Endothelial cell of umbilical vein (primary cell): ENCODE measurements at regions not wholly inside any gene's neighbourhood (a gene's known extent, or its start where the extent isn't known, plus 50 kb on each side); places are given as distances from the start of the nearest gene placed in this dataset.

Source experiments
- BruUV-seq: library from RNA; stranded (reverse); fragments of 400-500 nt; replicated peaks from 2 replicates; lab custom pipeline; 2021; lab: Mats Ljungman, UMichigan
- CTCF ChIA-PET: fragments of 300-600, 350-600 bp; sonication (Branson Sonifier 250); formaldehyde crosslinking; loops from one replicate; lab custom pipeline; 2021; ENCODE audit warnings: antibody characterized with exemption, inconsistent platforms; lab: Charles Lee
- POLR2A ChIA-PET: fragments of 300-600, 350-600 bp; sonication (Branson Sonifier 250); formaldehyde crosslinking; loops from one replicate; lab custom pipeline; 2021; ENCODE audit warnings: antibody characterized with exemption, inconsistent platforms; lab: Charles Lee
- DNase-seq: peaks from one replicate; pipeline ENCODE4 v3.0.0-alpha.2; 2011; ENCODE audit warnings: low read depth, low spot score
- FAIRE-seq: peaks from 2 replicates; lab custom pipeline; 2011; peaks lifted over from hg19 to GRCh38; lab: Jason Lieb, UNC
- H2AFZ ChIP-seq: 2 replicates; pipeline ENCODE4 v1.6.0; 2012; ENCODE audit warnings: low read depth, low read length, control low read depth, inconsistent platforms
- H3K27ac ChIP-seq: 2 replicates; pipeline ENCODE4 v1.5.1; 2011; ENCODE audit warnings: low read depth, mild to moderate bottlenecking, control low read depth, low read length, moderate library complexity; ENCODE audit not compliant: insufficient read depth
- H3K27me3 ChIP-seq, 2 experiments: 2 replicates each; pipeline versions ENCODE4 v1.6.0 to v1.6.1; 2011; ENCODE audit warnings: low read length in 2 of 2, mixed read lengths in 1 of 2; ENCODE audit not compliant: control insufficient read depth in 2 of 2, insufficient read depth in 2 of 2
- H3K36me3 ChIP-seq, 2 experiments: 2 replicates in 1 of 2; 3 replicates in 1 of 2; pipeline ENCODE4 v1.5.1; 2011; ENCODE audit warnings: low read length in 2 of 2, mild to moderate bottlenecking in 1 of 2, moderate library complexity in 1 of 2; ENCODE audit not compliant: control insufficient read depth in 2 of 2, insufficient read depth in 2 of 2; ENCODE audit errors: extremely low read depth in 1 of 2
- H3K4me1 ChIP-seq: 3 replicates; pipeline ENCODE4 v1.5.1; 2011; ENCODE audit warnings: mild to moderate bottlenecking, low read length; ENCODE audit not compliant: control insufficient read depth, insufficient read depth; ENCODE audit errors: extremely low read depth
- H3K4me2 ChIP-seq: 2 replicates; pipeline ENCODE4 v1.6.1; 2011; ENCODE audit warnings: low read length, control low read depth, mixed read lengths; ENCODE audit not compliant: insufficient read depth
- H3K4me3 ChIP-seq, 3 experiments: fragments of 200-600 bp in 1 of 3; sonication (generic), shearing (Covaris generic) in 1 of 3; replicated peaks in 1 of 3; 2 replicates each; pipeline ENCODE4 v1.5.1; 2011 to 2016; ENCODE audit warnings: control low read depth in 3 of 3, low read length in 3 of 3, mild to moderate bottlenecking in 2 of 3, inconsistent platforms in 1 of 3, low read depth in 1 of 3, moderate library complexity in 1 of 3; ENCODE audit not compliant: insufficient read depth in 1 of 3
- H3K79me2 ChIP-seq: 2 replicates; pipeline ENCODE4 v1.6.0; 2012; ENCODE audit warnings: low read length, inconsistent platforms; ENCODE audit not compliant: control insufficient read depth, insufficient read depth
- H3K9ac ChIP-seq: replicated peaks from 2 replicates; pipeline ENCODE3; 2011; ENCODE audit warnings: low read length, control low read depth; ENCODE audit not compliant: insufficient read depth; ENCODE audit errors: extremely low read depth
- H3K9me1 ChIP-seq: replicated peaks from 3 replicates; pipeline ENCODE4 v1.6.0; 2011; ENCODE audit warnings: mild to moderate bottlenecking, low read length; ENCODE audit not compliant: control insufficient read depth, insufficient read depth; ENCODE audit errors: extremely low read depth
- H3K9me3 ChIP-seq: replicated peaks from 2 replicates; pipeline ENCODE4 v1.5.1; 2012; ENCODE audit warnings: low read length, inconsistent platforms; ENCODE audit not compliant: control insufficient read depth, insufficient read depth
- H4K20me1 ChIP-seq: replicated peaks from 2 replicates; pipeline ENCODE3; 2011; ENCODE audit warnings: mild to moderate bottlenecking, low read length; ENCODE audit not compliant: control insufficient read depth, insufficient read depth; ENCODE audit errors: extremely low read depth
- CTCF ChIP-seq, 2 donors: IDR thresholded peaks; 1 replicate in 1 of 2; 2 replicates in 1 of 2; pipeline ENCODE4 v1.5.1; 2011; ENCODE audit warnings: low read length in 2 of 2, mild to moderate bottlenecking in 2 of 2, moderate library complexity in 2 of 2, control low read depth in 1 of 2, inconsistent platforms in 1 of 2, low read depth in 1 of 2; ENCODE audit not compliant: insufficient read depth in 1 of 2; ENCODE audit errors: extremely low read depth in 1 of 2
- EZH2 ChIP-seq: IDR thresholded peaks from 2 replicates; pipeline ENCODE4 v1.6.1; 2012; ENCODE audit warnings: borderline replicate concordance, low read depth, mild to moderate bottlenecking, moderate library complexity, low read length, inconsistent platforms; ENCODE audit not compliant: severe bottlenecking
- FOS ChIP-seq: IDR thresholded peaks from 2 replicates; pipeline ENCODE4 v1.6.1; 2011; ENCODE audit warnings: mild to moderate bottlenecking, low read length, moderate library complexity, borderline replicate concordance; ENCODE audit not compliant: insufficient read depth
- GATA2 ChIP-seq: IDR thresholded peaks from 2 replicates; pipeline ENCODE4 v1.7.0; 2011; ENCODE audit warnings: low read depth, mild to moderate bottlenecking, moderate library complexity, mixed read lengths, low read length; ENCODE audit not compliant: insufficient read length, insufficient read depth
- JUN ChIP-seq: IDR thresholded peaks from 2 replicates; pipeline ENCODE4 v1.6.1; 2011; ENCODE audit warnings: borderline replicate concordance, low read depth; ENCODE audit not compliant: insufficient read length, insufficient read depth
- MYC ChIP-seq: IDR thresholded peaks from one replicate; pipeline ENCODE4 v1.6.1; 2011; ENCODE audit warnings: mild to moderate bottlenecking, low read depth, low read length
- POLR2A ChIP-seq: IDR thresholded peaks from 2 replicates; pipeline ENCODE4 v1.6.1; 2012; ENCODE audit warnings: low read depth, mild to moderate bottlenecking, control low read depth, low read length
- POLR2AphosphoS5 ChIP-seq: IDR thresholded peaks from 2 replicates; pipeline ENCODE4 v1.6.1; 2012; ENCODE audit warnings: low read depth, mild to moderate bottlenecking, control low read depth, low read length, moderate library complexity; ENCODE audit not compliant: insufficient read depth
- dilution Hi-C: fragments of 300-500 bp; cut with MboI; formaldehyde crosslinking; loops from one replicate; pipeline ENCODE4 v1.15.0; 2019; ENCODE audit warnings: low sequenced_read_pairs; ENCODE audit not compliant: extremely low pct_ligation_motif_present
- intact Hi-C: fragments of 100-400 bp; cut with micrococcal nuclease; formaldehyde crosslinking; loops from one replicate; pipeline ENCODE4 v1.10.0; 2022
- TF ChIP-seq, protein P1 (sequence below): IDR thresholded peaks from 2 replicates; pipeline ENCODE4 v1.6.1; 2011; ENCODE audit not compliant: insufficient read depth, insufficient read length

DNA sequence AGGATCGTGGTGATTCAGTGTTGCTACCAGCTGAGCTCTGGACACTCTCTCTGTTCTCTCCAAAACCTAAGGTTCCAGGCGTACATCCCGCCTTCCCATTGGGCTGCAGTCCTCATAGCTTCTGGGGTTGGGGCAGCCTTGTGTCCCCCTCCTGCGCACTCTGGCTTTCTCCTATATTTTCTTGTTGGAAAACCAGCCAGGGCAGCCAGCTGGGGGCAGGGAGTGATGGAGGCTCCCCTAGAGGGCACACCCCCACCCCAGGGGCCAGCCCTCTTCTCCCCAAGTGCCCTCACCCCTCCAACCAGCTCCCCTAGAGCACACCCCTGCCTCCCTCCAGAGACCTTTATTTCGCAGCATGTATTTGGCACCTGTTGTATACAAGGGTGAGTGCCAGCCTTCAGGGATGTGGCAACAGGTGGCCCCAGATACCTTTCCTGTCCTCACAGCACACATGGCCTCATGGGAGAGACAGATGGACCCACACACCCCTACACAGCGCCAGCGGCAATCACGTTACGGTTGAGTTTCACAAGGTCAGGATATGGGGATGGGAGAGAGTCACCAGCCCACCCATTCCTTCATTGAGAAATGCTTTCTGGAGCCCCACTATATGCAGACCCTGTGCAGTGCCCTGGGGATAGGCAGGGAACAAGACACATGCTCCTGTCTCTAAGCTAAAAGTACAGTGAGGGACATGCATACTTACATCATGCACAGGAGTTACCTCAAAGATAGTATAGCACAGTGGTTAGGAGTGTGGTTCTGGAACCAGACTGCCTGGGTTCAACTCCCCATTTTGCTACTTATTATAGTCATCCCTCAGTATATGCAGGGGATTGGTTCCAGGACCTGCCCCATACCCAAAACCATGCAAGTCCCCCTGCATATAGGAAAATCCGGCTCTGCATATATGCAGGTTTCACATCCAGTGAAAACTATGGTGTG is 141.1 kb downstream of the PHETA1 start:
- no peak for DNase-seq
- CTCF ChIA-PET = no interaction called here
- intact Hi-C loops = no loop called here
- Histone ChIP-seq H3K4me2 (no peak overlapping the region), H3K9me1 (no peaks in the 10 kb centered on the region), H3K27ac (no peak overlapping the region), H3K4me1 (no peaks in the 10 kb centered on the region), H3K27me3 (no peaks in the 10 kb centered on the region), H2AFZ (no peak overlapping the region), H3K4me3 (no peak overlapping the region), H4K20me1 (no peaks in the 10 kb centered on the region), H3K9me3 (no peaks in the 10 kb centered on the region), H3K79me2 (no peaks in the 10 kb centered on the region), H3K9ac (no peak overlapping the region), H3K36me3 (no peaks in the 10 kb centered on the region)
- no TSS peak for BruUV-seq
- POLR2A ChIA-PET = no interaction called here
- dilution Hi-C loops = no loop called here
- FAIRE-seq = no peak
- TF ChIP-seq GATA2 = no peak
- TF ChIP-seq EZH2 = no peak
- no peak for TF ChIP-seq JUN
- no peak for TF ChIP-seq POLR2AphosphoS5
- no peak for TF ChIP-seq MYC
- TF ChIP-seq CTCF (IDR thresholded peaks at IDR 0.05; ENCODE audit: extremely low read depth in 1 of 2, insufficient read depth in 1 of 2, low read depth in 1 of 2, low read length in 2 of 2) = no peak
- TF ChIP-seq, protein P1, sequence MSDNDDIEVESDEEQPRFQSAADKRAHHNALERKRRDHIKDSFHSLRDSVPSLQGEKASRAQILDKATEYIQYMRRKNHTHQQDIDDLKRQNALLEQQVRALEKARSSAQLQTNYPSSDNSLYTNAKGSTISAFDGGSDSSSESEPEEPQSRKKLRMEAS = no peak
- TF ChIP-seq POLR2A = no peak
- TF ChIP-seq FOS = no peak
